GM12878 (cell line): ENCODE measurements at regions not wholly inside any gene's neighbourhood (a gene's known extent, or its start where the extent isn't known, plus 50 kb on each side); places are given as distances from the start of the nearest gene placed in this dataset.

ENCODE experiments used
- ATAC-seq: fragments of 200-7000 bp; cut with Tn5 transposase; 3 replicates; pipeline ENCODE4 v1.9.1; 2020; ENCODE audit warnings: mild to moderate bottlenecking, moderate library complexity
- BruUV-seq: library from RNA; stranded (reverse); fragments of 400-500 nt; replicated peaks from 2 replicates; lab custom pipeline; 2021; lab: Mats Ljungman, UMichigan
- CTCF ChIA-PET: fragments of 300-600 bp; sonication (Branson Sonifier 250); formaldehyde crosslinking; extraction: SDS; loops from one replicate; lab custom pipeline; 2021; ENCODE audit warnings: inconsistent platforms; lab: Yijun Ruan, JAX
- POLR2A ChIA-PET: fragments of 350-600 bp; formaldehyde crosslinking; extraction: SDS; loops from one replicate; lab custom pipeline; 2021; ENCODE audit warnings: inconsistent platforms; lab: Charles Lee
- RAD21 ChIA-PET: fragments of 300-600 bp; sonication (Branson Sonifier 250); formaldehyde crosslinking; loops from one replicate; lab custom pipeline; 2023; ENCODE audit warnings: antibody characterized with exemption; ENCODE audit not compliant: unreplicated experiment; lab: Charles Lee
- SMC1A ChIA-PET: fragments of 300-600 bp; sonication (Branson Sonifier 250); formaldehyde crosslinking; loops from one replicate; lab custom pipeline; 2023; ENCODE audit not compliant: unreplicated experiment, uncharacterized antibody; lab: Charles Lee
- DNase-seq: peaks from one replicate; pipeline ENCODE4 v3.0.0-alpha.2; 2011; ENCODE audit warnings: low read depth, low spot score
- FAIRE-seq: peaks from 3 replicates; lab custom pipeline; 2011; peaks lifted over from hg19 to GRCh38; lab: Jason Lieb, UNC
- H2AFZ ChIP-seq: 2 replicates; pipeline ENCODE4 v1.6.0; 2011; ENCODE audit warnings: low read depth, low read length, control low read depth; ENCODE audit not compliant: control insufficient read depth
- H3K27ac ChIP-seq: 2 replicates; pipeline ENCODE4 v1.5.1; 2011; ENCODE audit warnings: control low read depth; ENCODE audit not compliant: control insufficient read depth, insufficient read depth
- H3K27me3 ChIP-seq, 2 experiments: replicated peaks in 1 of 2; 2 replicates each; pipeline versions ENCODE4 v1.6.0 to v1.6.1; 2011; ENCODE audit warnings: low read length in 1 of 2; ENCODE audit not compliant: control insufficient read depth in 2 of 2, insufficient read depth in 2 of 2
- H3K36me3 ChIP-seq, 2 experiments: 2 replicates each; pipeline ENCODE4 v1.5.1; 2011; ENCODE audit warnings: low read length in 1 of 2; ENCODE audit not compliant: control insufficient read depth in 2 of 2, insufficient read depth in 2 of 2
- H3K4me1 ChIP-seq: 2 replicates; pipeline ENCODE4 v1.6.1; 2011; ENCODE audit warnings: mild to moderate bottlenecking, low read length, moderate library complexity, mixed read lengths; ENCODE audit not compliant: control insufficient read depth, insufficient read depth
- H3K4me2 ChIP-seq: 2 replicates; pipeline ENCODE4 v1.6.0; 2011; ENCODE audit warnings: control low read depth; ENCODE audit not compliant: control insufficient read depth, insufficient read depth
- H3K4me3 ChIP-seq: fragments of 200-600 bp; sonication (generic); 2 replicates; pipeline ENCODE4 v1.5.1; 2016
- H3K79me2 ChIP-seq: 2 replicates; pipeline ENCODE4 v1.6.0; 2011; ENCODE audit warnings: low read length; ENCODE audit not compliant: control insufficient read depth, insufficient read depth
- H3K9ac ChIP-seq: 2 replicates; pipeline ENCODE4 v1.8.0; 2011; ENCODE audit warnings: low read length, control low read depth, mixed read lengths; ENCODE audit not compliant: control insufficient read depth, insufficient read depth
- H3K9me3 ChIP-seq: replicated peaks from 3 replicates; pipeline ENCODE4 v1.5.1; 2011; ENCODE audit warnings: mild to moderate bottlenecking, low read length; ENCODE audit not compliant: control insufficient read depth, insufficient read depth
- H4K20me1 ChIP-seq: 2 replicates; pipeline ENCODE4 v1.6.0; 2011; ENCODE audit not compliant: control insufficient read depth, insufficient read depth
- NR2F1 ChIP-seq: fragments of 450-650 bp; conservative IDR thresholded peaks from 2 replicates; pipeline ENCODE4 v1.6.1; 2017; ENCODE audit warnings: mild to moderate bottlenecking
- PAX8 ChIP-seq: fragments of 450-650 bp; IDR thresholded peaks from 2 replicates; pipeline ENCODE4 v1.6.1; 2017; ENCODE audit warnings: mild to moderate bottlenecking, moderate library complexity
- RELB ChIP-seq: fragments of 450-650 bp; IDR thresholded peaks from 2 replicates; pipeline ENCODE4 v1.6.1; 2017; ENCODE audit warnings: low read depth, mild to moderate bottlenecking, moderate library complexity
- WGBS: methylation state at CpG from one replicate; pipeline ENCODE4 v1.1.6; 2016; ENCODE audit warnings: low lambda C conversion rate; ENCODE audit not compliant: insufficient replicate concordance, insufficient coverage; ENCODE audit errors: missing lambda C conversion rate; 5-methylcytosine and 5-hydroxymethylcytosine counted together
- in situ Hi-C: fragments of 300-500 bp; cut with MboI; formaldehyde crosslinking; loops from 9 replicates; pipeline ENCODE4 v1.14.3; 2018; ENCODE audit warnings: mixed read lengths
- intact Hi-C: fragments of 100-400 bp; cut with micrococcal nuclease; formaldehyde crosslinking; loops from one replicate; pipeline ENCODE4 v1.14.2; 2022; ENCODE audit not compliant: unreplicated experiment
- TF ChIP-seq, protein P1 (sequence below): IDR thresholded peaks from 2 replicates; pipeline ENCODE4 v1.6.1; 2012; ENCODE audit warnings: low read depth, low read length, improper control_type of control experiment

GRCh38 chr6:131410785-131411184 lies 162.2 kb upstream of the ARG1 start:
- intact Hi-C loops, result no loop called here
- no peak overlapping the region for H3K4me3 ChIP-seq
- ATAC-seq (no peak), DNase-seq (no peak), FAIRE-seq (no peak)
- 0% methylated on average over 1 of the region's 1 CpG for WGBS
- no peaks in the 10 kb centered on the region for H4K20me1 ChIP-seq
- H2AFZ ChIP-seq, result no peak overlapping the region
- no peaks in the 10 kb centered on the region for H3K27me3 ChIP-seq
- H3K4me2 ChIP-seq, result no peak overlapping the region
- ChIA-PET RAD21 (no interaction called here), CTCF (no interaction called here), SMC1A (no interaction called here), POLR2A (no interaction called here)
- H3K36me3 ChIP-seq, result no peaks in the 10 kb centered on the region
- no peaks in the 10 kb centered on the region for H3K4me1 ChIP-seq
- H3K9me3 ChIP-seq, result no peaks in the 10 kb centered on the region
- no peaks in the 10 kb centered on the region for H3K79me2 ChIP-seq
- no peak overlapping the region for H3K27ac ChIP-seq
- TF ChIP-seq NR2F1 (no peak), PAX8 (no peak), RELB (no peak)
- TF ChIP-seq, protein P1, sequence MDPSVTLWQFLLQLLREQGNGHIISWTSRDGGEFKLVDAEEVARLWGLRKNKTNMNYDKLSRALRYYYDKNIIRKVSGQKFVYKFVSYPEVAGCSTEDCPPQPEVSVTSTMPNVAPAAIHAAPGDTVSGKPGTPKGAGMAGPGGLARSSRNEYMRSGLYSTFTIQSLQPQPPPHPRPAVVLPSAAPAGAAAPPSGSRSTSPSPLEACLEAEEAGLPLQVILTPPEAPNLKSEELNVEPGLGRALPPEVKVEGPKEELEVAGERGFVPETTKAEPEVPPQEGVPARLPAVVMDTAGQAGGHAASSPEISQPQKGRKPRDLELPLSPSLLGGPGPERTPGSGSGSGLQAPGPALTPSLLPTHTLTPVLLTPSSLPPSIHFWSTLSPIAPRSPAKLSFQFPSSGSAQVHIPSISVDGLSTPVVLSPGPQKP, result no peak
- in situ Hi-C loops, result no loop called here
- H3K9ac ChIP-seq, result no peak overlapping the region
- BruUV-seq, result no TSS peak
